ENCODE measurements at regions not wholly inside any gene's neighbourhood (a gene's known extent, or its start where the extent isn't known, plus 50 kb on each side); places are given as distances from the start of the nearest gene placed in this dataset.
"Not testable (repeated sequence)": the region's sequence is repeated elsewhere in the genome, so short reads cannot be mapped to it uniquely, and the experiment has no call there.

DNA sequence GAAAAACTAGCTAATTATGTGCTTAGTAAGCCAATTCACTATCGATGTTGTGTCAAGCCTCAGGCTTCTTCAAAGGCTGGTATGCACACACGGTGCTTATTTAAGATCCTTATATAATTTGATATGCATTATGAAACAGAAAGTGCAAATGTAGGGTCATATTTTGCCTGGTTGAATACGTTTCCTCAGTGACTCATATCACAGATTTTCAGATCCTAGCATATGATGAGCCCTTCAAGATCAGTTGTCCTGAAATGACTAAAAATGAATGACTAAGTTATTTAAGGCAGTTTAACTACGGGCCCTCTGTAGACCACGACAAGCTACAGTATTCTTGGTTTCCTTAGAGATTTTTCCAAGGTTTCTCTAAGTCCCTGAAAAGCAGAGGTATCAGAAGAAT, 778.3 kb downstream of the PRELID2 start:
- DNase-seq: no peak

DNA sequence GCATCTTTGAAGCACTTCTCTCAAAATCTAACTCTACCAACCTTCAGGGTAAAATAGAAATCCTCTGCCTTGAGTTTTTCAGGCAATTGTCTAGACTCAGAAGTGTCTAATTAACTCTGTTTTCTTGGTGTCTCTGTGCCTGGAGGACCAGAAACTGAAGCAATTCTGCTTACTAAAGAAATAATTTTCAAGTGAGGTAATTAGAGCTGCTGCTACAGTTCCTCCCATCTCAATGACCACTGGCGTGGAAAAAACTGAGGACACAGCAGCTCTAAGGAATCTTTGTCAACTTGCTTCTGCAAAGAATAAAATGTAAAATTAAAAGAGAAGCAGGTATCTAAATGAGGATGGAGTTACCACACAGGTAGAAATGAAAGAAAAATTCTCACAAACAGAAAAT, 785.0 kb downstream of the PRELID2 start:
- no peak for DNase-seq

DNA sequence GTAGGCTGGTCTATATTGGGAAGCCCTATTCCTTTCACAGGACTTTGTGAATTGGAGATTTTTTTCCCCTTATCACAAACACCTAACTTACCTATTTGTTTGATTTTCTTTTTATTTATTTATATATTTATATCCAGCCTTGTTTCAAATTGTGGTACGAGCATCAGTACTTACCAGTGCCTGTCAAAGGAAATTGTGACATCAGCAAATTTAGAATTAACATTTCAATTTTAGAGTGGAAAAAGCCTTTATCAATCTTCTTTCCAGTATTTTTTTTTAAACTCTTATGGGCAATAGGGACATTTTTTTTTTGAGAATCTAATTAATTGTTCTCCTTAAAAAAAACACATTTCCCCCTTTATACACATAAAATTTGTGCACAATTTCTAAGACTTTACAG, 790.2 kb downstream of the PRELID2 start:
- DNase-seq: no peak

DNA sequence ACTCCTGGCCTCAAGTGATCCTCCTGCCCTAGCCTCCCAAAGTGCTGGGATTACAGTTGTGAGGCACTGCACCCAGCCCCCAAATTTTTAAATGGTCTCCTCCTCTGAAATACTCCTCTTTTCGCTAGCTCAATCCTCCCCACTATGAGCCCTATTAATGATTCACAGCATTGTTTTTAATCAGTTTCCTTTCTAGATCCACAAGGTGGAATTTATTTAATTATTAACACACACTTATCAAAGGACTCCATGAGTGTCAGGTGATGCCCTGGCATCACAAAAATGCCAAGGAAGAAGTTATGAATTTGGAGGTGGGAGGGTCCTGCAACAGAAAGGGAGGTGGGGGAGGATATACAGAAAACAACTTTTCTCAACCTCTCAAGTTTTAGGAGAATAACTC, 806.5 kb downstream of the PRELID2 start:
- no peak for DNase-seq

DNA sequence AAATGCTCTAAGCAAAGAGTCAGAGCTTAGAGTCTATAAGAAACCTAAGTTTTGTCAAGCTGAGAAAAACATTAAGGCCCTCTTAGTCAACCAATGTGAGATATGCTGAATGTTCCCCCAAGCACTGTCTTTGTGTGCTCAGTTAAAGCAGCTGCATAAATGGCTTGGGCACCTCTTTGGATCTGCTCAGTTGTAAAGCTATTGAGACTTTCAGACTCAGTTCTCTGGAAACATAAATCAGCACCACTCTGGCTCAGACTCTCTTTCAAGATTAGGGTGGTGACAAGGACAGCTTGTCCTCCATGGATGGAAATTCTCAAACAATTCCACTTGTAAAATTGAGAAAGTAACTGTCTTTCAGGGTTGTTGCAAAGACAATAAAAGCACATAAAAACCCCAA, 807.9 kb downstream of the PRELID2 start:
- DNase-seq: no peak

DNA sequence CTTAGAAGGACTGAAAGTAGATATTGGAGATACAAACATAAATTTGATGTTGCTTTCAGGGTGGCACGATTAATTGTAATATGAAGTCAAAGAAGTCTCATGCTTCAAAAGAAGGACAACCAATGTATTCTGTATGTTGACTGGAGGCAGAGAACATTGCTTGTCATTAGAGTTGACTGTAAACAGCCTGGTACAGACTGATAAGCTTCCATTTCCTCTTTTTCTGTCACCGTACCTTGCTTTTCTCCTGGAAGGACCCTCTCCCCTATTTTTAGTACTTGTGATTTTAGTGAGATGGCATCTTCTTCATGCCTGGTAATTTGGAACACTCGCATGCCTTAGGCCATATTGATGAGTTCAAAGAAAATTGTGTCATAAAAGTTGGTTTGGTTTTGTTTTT, 809.4 kb downstream of the PRELID2 start:
- no peak for DNase-seq

DNA sequence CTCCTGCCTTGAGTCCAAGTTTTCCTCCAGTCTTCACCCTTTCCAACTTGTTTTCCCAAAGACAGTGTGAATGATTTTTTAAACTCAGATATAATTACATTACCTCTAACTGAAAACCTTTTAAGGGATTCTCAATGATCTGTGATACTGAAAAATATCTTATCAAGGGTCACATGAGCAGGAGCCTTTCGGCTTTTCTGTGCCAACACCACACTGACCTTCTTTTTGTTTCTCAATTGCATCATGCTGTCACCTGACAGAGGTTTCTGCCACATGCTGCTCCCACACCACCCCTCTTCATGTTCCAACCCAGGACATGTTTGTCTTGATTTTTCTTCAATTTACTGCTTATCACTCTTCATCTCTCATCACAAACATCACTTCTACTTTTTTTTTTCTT, 820.0 kb downstream of the PRELID2 start:
- no peak for DNase-seq

DNA sequence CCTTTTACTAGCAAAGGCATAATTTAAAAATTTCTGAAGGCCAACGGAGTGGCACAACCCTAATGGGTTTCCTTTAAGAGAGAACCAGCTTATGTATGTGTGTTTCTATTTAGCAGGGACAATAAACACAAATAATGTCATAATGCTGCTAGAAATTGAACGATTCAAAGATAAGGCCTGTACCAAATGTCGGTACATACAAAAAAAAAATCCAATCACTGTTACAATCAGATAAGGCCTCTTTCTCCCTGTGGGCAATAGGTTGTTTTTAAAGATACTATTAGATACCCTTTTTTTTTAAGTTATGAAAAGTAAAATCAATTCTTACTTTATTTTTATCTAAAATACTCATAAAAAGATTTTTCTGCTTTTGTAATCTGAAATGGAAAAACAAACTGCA, 821.0 kb downstream of the PRELID2 start:
- DNase-seq: no peak

DNA sequence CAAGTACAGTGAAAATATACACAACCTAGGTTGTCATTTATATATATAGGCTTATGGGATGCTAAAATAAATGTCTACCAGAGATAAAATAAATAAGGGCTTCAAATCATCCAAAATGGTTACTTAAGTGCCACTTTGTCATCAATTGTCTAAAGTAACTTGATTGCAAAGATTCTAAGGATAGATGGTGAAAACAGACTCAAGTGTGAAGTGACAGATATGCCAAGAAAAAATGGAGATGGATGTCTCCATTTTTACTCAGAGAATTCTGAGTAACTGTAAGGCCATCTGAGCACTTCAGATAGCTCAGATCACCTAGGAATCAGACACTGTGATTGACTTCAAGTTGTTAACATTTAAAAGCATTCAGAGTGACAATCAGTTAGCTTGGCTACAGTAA, 824.3 kb downstream of the PRELID2 start:
- DNase-seq: no peak

DNA sequence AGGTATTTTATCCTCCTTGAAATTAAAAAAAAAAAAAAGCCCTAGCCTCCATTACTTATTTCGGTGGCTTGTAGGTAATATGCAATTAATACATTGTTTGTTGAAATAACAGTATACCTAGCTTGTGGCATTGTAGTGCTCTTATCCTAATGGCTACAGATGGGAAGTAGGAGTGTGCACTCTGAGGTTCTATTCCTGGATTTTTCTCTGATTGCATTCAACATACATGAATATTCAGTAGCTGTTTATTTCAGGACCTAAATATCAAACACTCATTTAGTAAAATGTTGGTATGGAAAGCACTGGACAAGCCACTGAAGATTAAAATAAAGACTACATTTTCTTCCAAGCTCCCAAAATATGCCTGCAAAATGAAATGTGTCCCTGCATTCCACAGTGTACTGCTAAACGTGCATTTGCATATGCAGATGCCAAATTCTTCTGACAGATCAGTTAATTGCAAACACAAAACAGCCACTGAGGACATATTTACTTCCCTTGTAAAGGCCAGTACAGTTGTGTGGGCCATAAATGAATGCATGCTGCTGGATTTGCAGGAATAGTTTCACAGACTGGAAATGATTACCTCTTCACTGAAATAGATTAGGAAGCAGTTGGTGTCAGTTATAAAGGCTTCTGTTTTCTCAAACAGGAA, 826.1 kb downstream of the PRELID2 start:
- DNase-seq: no peak

DNA sequence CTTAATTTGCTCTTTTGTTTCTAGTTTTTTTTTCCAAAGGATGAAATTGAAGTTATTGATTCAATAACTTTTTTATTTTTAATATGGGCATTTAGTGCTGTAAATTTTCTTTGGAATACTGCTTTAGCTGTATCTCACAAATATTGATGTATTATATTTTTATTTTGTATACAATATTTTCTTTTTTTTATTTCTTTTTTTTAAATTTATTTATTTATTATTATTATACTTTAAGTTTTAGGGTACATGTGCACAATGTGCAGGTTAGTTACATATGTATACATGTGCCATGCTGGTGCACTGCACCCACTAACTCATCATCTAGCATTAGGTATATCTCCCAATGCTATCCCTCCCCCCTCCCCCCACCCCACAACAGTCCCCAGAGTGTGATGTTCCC, 823.7 kb downstream of the KCTD16 start:
- not testable (repeated sequence) for DNase-seq

DNA sequence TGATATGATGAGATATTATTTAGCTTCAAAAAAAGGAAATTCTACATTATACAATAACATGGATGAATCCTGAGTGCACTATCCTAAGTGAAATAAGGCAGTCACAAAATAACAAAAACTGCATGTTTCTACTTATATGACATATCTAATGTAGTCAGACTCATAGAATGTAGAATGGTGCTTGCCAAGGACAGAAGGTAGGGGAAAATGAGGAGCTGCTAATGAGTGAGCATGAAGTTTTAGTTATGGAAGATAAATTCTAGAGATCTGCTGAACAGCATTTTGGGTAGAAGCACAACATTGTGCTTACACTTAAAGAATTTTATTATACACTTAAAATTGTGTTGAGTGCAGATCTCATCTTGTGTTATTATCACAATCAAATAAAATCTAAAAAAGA, 812.4 kb downstream of the KCTD16 start:
- no peak for DNase-seq

DNA sequence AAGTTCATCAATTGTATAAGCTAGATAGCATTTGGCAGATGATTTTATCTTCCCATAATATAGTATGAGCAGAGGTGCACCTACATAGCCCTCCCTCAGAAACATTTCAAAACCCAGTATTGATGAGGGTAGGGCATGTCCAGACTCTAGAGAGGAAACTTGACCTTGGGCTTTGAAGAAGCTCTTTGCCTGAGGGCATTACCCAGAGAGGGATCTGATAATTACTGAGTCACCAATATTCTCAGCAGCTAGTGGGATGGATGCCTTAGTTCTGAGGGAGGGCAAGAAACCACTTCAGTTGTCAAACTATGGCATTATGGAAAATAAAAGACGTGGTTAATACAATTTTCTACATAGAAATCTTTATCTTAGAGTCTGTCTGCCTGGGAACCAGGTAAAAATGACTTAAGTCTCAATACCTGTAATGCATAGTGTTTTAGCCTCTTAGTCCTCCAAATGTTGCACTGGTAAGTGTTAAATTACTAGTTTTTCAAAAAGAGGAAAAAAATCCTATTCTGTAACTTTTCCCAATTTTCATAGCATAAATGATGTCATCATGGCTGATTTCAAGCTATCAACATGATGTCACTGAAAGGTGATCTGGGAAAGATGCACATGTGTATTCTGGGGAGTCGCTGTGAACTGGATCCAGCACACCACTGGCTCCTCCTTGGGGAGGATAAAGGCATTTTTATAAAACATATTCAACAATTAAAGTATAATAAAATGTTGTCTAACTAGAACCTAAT, 809.0 kb downstream of the KCTD16 start:
- DNase-seq: no peak

DNA sequence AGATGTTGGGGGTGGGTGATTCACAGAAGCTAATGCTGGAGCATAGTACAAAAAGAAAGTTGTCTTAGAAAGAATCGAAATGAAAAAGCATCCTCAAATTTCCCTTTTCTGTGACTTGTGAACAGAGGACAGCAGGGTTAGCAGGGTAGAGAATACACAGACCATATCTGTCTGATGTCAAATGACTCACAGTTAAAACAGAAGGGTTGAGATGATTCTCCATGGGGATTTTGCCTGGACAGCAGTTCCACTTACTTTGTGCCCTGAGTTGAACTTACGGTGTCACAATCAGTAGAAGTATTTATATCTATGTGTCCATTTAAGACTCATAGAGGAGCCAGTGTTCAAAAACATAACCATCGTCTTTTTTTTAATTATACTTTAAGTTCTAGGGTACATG, 801.6 kb downstream of the KCTD16 start:
- DNase-seq: no peak

DNA sequence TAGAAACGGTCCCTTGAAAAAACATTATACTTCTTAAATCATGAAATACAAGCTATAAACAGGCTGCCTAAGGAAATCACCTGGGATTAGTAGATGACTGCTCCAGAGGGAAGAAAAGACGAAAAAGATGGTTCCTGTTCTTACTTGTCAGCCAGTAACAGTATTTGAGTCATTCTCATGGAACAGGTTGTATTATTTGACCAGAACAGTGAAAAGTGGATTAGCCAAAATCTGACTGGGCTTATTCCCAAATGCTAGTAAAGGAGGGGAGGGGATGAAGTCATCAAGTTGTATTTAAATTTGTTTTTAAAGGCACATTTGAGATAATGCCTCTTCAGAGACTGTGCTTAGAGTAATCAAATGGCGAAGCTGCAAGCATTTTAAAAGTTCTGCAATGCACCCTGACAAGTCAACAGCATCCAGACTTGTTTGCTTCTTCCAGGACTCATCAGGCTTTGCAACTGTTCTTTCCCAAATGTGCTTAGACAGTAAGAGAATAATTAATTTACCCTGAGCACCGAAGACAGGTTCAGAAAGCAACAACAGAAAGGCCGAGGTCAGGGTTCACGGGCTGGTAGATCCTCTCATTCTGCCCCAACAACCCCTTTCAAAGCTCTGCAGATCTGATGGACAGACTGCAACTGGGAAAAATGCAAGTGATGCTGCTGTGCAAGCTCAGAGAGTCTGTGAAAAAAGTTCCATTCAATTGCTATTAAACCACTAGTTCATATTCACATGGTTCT, 800.6 kb downstream of the KCTD16 start:
- no peak for DNase-seq

DNA sequence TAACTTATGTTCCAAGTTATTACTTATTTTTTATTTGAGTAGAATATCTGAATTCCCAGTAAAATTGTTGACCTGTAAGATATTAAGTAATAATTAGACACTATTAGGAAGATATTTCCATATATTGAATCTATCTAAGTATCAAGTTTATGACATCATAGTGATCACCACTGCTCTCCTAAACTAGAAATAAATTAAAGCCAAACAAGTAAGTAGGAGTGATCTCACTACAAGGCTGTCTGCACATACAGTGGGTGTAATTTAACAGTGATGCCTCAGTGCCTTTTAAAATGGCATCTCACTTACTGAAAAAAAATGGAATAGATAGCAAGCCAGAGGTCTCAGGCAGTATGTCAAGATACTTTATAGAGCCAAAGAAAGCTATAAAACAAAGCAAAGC, 789.6 kb downstream of the KCTD16 start:
- no peak for DNase-seq

DNA sequence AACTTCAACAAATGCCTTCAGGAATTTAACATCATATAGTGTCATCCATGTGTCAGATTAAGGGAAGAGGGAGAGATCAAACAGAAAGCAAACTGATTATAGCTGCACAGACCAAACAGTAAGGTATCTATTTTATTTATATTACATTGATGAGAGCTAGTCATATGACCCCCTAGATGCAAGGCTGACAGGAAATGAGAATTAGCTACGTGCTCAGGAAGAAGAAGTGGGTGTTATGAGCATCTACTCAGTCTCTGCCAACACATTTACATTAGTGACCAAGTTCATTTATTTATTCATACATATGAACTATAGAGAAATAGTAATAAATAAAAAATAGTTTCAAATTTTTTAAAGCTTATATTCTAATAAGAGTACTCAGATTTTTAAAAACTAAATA, 787.3 kb downstream of the KCTD16 start:
- DNase-seq: no peak

DNA sequence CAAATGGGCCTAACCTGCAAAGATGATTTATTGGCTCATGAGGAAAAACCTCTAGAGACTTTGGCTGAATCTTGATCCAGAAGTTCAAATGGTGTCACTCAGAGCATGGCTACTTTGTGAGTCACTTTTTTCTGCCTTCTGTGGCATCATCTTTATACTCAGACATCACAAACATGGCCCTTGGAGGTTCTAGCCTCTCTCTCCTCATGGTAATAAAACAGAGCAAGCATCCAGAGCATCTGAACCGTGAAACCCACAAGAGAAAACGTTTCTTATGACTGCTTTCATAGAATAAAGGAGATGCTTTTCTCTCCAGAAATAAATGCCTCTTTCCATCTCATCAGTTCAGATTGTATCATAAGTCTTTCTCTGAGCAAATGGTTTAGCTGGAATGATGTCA, 780.3 kb downstream of the KCTD16 start:
- DNase-seq: no peak

DNA sequence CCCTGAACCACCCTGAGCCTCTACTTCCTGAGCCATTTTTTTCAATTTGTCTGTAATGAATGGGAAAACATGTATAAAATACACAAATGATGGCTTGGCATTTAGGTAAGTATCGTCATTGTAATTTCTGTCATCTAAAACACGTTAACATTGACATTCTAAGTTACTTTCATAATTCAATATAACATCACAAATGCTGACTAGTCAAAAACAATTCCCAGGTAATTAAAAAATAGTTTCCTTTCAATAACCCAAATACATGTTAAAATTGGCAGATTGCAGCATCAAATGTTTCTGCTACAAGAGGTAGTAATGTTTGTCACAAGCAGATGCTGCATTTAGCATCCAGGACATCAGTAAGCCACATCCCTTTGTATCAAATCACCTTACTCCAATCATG, 776.4 kb downstream of the KCTD16 start:
- DNase-seq: no peak

DNA sequence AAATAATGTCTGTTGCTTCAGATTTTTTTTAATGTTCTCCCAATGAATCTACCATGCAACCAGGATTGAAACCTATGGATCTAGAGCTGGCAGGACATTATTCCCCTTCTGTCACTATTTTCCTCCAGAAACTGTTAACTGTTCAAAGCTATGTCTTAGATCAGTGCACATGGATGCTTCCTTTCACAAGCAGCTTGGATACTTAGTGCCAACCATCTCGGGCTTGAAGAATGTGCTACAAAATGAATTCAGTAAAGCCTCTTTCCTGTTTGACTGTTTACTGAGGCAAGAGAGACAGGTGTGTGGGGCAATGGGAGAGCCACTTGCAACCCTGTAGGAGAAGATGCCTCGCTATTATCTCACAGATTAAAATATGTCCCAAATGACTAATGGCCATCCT, 774.8 kb downstream of the KCTD16 start:
- no peak for DNase-seq

DNA sequence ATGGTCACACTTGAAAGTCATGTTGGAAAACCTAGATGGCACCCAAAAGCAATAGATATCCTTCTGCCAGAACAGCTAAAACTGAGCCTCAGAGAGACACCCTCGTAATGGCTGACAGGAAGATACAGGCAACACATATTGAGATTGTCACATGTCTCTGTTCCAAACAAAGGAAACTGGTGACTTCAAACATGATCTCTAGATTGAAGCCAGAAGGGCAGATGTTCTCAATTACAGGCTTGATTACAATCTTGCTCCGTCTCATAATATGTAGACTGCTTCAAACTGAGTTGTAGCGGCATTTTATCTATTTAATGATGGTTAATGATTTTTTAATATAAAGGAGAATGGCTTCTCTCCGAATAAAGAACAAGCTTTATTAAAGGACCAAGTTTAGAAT, 774.3 kb downstream of the KCTD16 start:
- DNase-seq: no peak

DNA sequence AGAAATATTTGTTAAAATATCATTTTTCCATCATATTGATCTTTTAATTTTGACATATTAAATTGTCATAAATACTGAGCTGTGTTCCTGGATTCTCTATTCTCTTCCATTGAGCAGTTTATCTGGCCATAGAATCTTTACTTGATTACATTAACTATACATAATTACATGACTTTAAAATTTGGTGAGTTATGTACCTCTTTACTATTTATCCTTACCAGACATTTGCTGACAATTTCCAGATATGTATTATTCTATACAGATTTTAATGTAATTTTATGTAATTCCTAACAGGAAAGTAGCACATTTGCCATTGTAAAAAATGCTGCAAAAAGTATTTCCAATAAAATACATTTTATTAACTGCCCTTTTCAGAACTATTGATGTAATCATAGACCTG, 770.3 kb downstream of the KCTD16 start:
- no peak for DNase-seq

DNA sequence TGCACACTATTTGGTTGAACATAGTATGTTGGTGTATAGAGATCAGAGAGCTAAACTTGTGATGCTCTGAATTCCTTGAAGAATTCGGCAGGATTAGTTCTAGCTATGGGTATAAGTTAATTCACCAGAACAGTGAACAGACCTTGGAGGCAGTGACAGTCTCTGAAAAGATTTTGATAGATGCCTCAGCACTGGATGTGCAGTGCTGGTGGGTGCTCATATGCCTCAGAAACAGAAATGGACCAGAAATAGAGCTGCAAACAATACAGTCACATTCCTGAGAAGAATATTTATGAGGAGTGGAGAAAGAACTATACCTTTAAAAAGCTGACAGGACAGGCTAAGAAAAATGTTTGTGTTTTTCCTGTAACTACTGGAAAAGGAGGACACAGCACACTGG, 747.7 kb downstream of the KCTD16 start:
- no peak for DNase-seq

DNA sequence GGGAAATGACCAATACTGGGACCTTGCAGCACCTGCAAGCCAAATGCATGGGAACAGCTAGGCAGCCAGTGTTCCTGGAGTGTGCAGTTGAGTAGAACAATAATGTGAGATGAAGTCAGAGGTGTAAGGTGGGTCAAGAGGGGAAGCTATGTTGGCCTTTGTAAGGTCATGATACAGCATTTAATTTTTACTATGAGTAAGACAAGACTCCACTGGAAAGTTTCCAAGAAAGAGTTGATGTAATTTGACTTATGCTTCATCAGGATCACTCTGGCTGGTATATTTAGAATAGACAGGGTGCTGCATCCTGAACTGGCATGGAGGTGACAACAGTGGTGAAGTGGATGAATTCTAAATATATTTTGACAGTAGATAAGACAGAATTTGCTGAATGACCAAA, 744.8 kb downstream of the KCTD16 start:
- no peak for DNase-seq

Measured in activated T-cell treated with anti-CD3 and anti-CD28 coated beads, Interleukin-2, amount 50 U/mL, for 48 hours (primary cell).